ENCODE measurements at regions not wholly inside any gene's neighbourhood (a gene's known extent, or its start where the extent isn't known, plus 50 kb on each side); places are given as distances from the start of the nearest gene placed in this dataset.

DNA sequence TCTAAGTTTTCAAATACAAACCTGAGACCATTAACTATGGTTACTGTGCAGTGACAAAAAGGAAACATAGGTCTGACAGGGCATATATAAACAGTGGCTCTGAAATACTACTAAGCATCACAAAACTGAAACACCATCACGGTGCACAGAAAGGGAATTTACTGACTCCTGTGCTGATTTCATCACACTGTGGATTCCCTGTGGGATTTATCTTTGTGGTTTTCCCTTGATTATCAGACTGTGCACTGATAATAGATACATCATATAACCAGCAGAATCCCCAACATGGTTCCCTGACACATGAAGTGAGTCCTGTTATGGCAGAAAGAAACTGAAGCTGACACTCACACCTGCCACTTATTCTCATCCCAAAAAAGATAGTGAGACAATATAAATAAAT, 676.3 kb upstream of the KCND2 start:
- TF ChIP-seq POLR2A (IDR thresholded peaks at IDR 0.05; ENCODE audit: low read depth, low read length) (no peak), POLR2AphosphoS5 (IDR thresholded peaks at IDR 0.05; ENCODE audit: low read depth, low read length) (no peak)

Measured in GM12892 (cell line).